ENCODE measurements at regions not wholly inside any gene's neighbourhood (a gene's known extent, or its start where the extent isn't known, plus 50 kb on each side); places are given as distances from the start of the nearest gene placed in this dataset.

- intact Hi-C loops (cut with micrococcal nuclease), result no loop called here
- POLR2A ChIA-PET, result interaction anchor here (1.2 kb wide), 1 partner anchor 11 kb away, joined by 3 read pairs; no protein-coding TSS in a partner anchor
- no TSS peak for BruUV-seq (replicated peaks)
- H3K27me3 Mint-ChIP-seq (ENCODE audit: insufficient read depth, unreplicated experiment), result no peaks in the 10 kb centered on the region
- no peak for TF ChIP-seq CTCF (IDR thresholded peaks at IDR 0.05; ENCODE audit: unreplicated experiment)
- no peak for DNase-seq (ENCODE audit: unreplicated experiment)
- H3K4me1 Mint-ChIP-seq (ENCODE audit: insufficient read depth, unreplicated experiment), result no peaks in the 10 kb centered on the region
- peaks cover 23% of the 10 kb centered on the region for H3K9me3 Mint-ChIP-seq (ENCODE audit: unreplicated experiment)
- no peak overlapping the region for H3K27ac Mint-ChIP-seq (ENCODE audit: low read depth, unreplicated experiment)
- CTCF ChIA-PET, result no interaction called here
- no peak overlapping the region for H3K4me3 Mint-ChIP-seq (ENCODE audit: unreplicated experiment)
- H3K36me3 Mint-ChIP-seq (ENCODE audit: insufficient read depth, unreplicated experiment), result no peaks in the 10 kb centered on the region
Measured at GRCh38 chr21:20343186-20343585, 655.0 kb upstream of the NCAM2 start.

- no peaks in the 10 kb centered on the region for H3K9me3 Mint-ChIP-seq (ENCODE audit: unreplicated experiment)
- CTCF ChIA-PET, result interaction anchor here (0.6 kb wide), 1 partner anchor 241 kb away, joined by 5 read pairs; no protein-coding TSS in a partner anchor
- BruUV-seq (replicated peaks), result no TSS peak
- no peaks in the 10 kb centered on the region for H3K36me3 Mint-ChIP-seq (ENCODE audit: insufficient read depth, unreplicated experiment)
- TF ChIP-seq CTCF (IDR thresholded peaks at IDR 0.05; ENCODE audit: unreplicated experiment), result no peak
- intact Hi-C loops (cut with micrococcal nuclease), result no loop called here
- POLR2A ChIA-PET, result no interaction called here
- H3K27me3 Mint-ChIP-seq (ENCODE audit: insufficient read depth, unreplicated experiment), result no peaks in the 10 kb centered on the region
- no peak for DNase-seq (ENCODE audit: unreplicated experiment)
- H3K27ac Mint-ChIP-seq (ENCODE audit: low read depth, unreplicated experiment), result no peak overlapping the region
- no peak overlapping the region for H3K4me3 Mint-ChIP-seq (ENCODE audit: unreplicated experiment)
- peaks cover 16% of the 10 kb centered on the region for H3K4me1 Mint-ChIP-seq (ENCODE audit: insufficient read depth, unreplicated experiment)
Measured at GRCh38 chr21:20351138-20351537, 647.1 kb upstream of the NCAM2 start.

GRCh38 chr21:20353351-20353750 is 644.9 kb upstream of the NCAM2 start:
- ChIA-PET POLR2A (interaction anchor here (1.4 kb wide), 1 partner anchor 11 kb away, joined by 3 read pairs; no protein-coding TSS in a partner anchor), CTCF (interaction anchor here (0.5 kb wide), 1 partner anchor 522 kb away, joined by 6 read pairs; no protein-coding TSS in a partner anchor)
- intact Hi-C loops (cut with micrococcal nuclease), result no loop called here
- TF ChIP-seq CTCF (IDR thresholded peaks at IDR 0.05; ENCODE audit: unreplicated experiment), result no peak
- peaks cover 16% of the 10 kb centered on the region for H3K4me1 Mint-ChIP-seq (ENCODE audit: insufficient read depth, unreplicated experiment)
- no peak overlapping the region for H3K27ac Mint-ChIP-seq (ENCODE audit: low read depth, unreplicated experiment)
- no peaks in the 10 kb centered on the region for H3K9me3 Mint-ChIP-seq (ENCODE audit: unreplicated experiment)
- H3K36me3 Mint-ChIP-seq (ENCODE audit: insufficient read depth, unreplicated experiment), result no peaks in the 10 kb centered on the region
- no peaks in the 10 kb centered on the region for H3K27me3 Mint-ChIP-seq (ENCODE audit: insufficient read depth, unreplicated experiment)
- DNase-seq (ENCODE audit: unreplicated experiment), result peak; percentile 14
- no TSS peak for BruUV-seq (replicated peaks)
- H3K4me3 Mint-ChIP-seq (ENCODE audit: unreplicated experiment), result no peak overlapping the region

GRCh38 chr21:20373031-20373430 is 625.2 kb upstream of the NCAM2 start:
- POLR2A ChIA-PET, result no interaction called here
- Mint-ChIP-seq H3K27ac (ENCODE audit: low read depth, unreplicated experiment) (no peak overlapping the region), H3K4me1 (ENCODE audit: insufficient read depth, unreplicated experiment) (no peaks in the 10 kb centered on the region), H3K4me3 (ENCODE audit: unreplicated experiment) (no peak overlapping the region), H3K27me3 (ENCODE audit: insufficient read depth, unreplicated experiment) (no peaks in the 10 kb centered on the region), H3K36me3 (ENCODE audit: insufficient read depth, unreplicated experiment) (no peaks in the 10 kb centered on the region), H3K9me3 (ENCODE audit: unreplicated experiment) (peaks cover 15% of the 10 kb centered on the region)
- intact Hi-C loops (cut with micrococcal nuclease), result no loop called here
- no TSS peak for BruUV-seq (replicated peaks)
- no peak for DNase-seq (ENCODE audit: unreplicated experiment)
- TF ChIP-seq CTCF (IDR thresholded peaks at IDR 0.05; ENCODE audit: unreplicated experiment), result no peak
- CTCF ChIA-PET, result no interaction called here
